Stimulated activated naive CD8-positive, alpha-beta T cell treated with anti-CD3 and anti-CD28 coated beads, Interleukin-15, Interleukin-2, amounts not matched to agents 100 ng/mL and 50 ng/mL, for 24 hours (primary cell): ENCODE measurements at regions not wholly inside any gene's neighbourhood (a gene's known extent, or its start where the extent isn't known, plus 50 kb on each side); places are given as distances from the start of the nearest gene placed in this dataset.
"Not testable (repeated sequence)": the region's sequence is repeated elsewhere in the genome, so short reads cannot be mapped to it uniquely, and the experiment has no call there.

Source experiments
- H3K27ac Mint-ChIP-seq: one replicate; pipeline ENCODE4 v1.8.0; 2021; ENCODE audit warnings: mild to moderate bottlenecking, mixed read lengths
- H3K27me3 Mint-ChIP-seq: one replicate; pipeline ENCODE4 v1.8.0; 2021; ENCODE audit warnings: mixed read lengths
- H3K36me3 Mint-ChIP-seq: one replicate; pipeline ENCODE4 v1.8.0; 2021; ENCODE audit warnings: low read depth, mixed read lengths
- H3K4me1 Mint-ChIP-seq: one replicate; pipeline ENCODE4 v1.8.0; 2021; ENCODE audit warnings: low read depth, mixed read lengths
- H3K4me3 Mint-ChIP-seq: one replicate; pipeline ENCODE4 v1.8.0; 2021; ENCODE audit warnings: mild to moderate bottlenecking, mixed read lengths
- H3K9me3 Mint-ChIP-seq: one replicate; pipeline ENCODE4 v1.8.0; 2021; ENCODE audit warnings: mixed read lengths

GRCh38 chr13:86579662-86580061 is 780.4 kb upstream of the SLITRK6 start:
- Mint-ChIP-seq H3K36me3 (no peaks in the 10 kb centered on the region), H3K4me3 (no peak overlapping the region), H3K4me1 (no peaks in the 10 kb centered on the region), H3K27ac (no peak overlapping the region), H3K9me3 (peaks cover 9% of the 10 kb centered on the region), H3K27me3 (no peaks in the 10 kb centered on the region)

- H3K9me3 Mint-ChIP-seq: peaks cover 7% of the 10 kb centered on the region
- no peaks in the 10 kb centered on the region for H3K27me3 Mint-ChIP-seq
- H3K4me3 Mint-ChIP-seq: no peak overlapping the region
- no peak overlapping the region for H3K27ac Mint-ChIP-seq
- H3K36me3 Mint-ChIP-seq: no peaks in the 10 kb centered on the region
- no peaks in the 10 kb centered on the region for H3K4me1 Mint-ChIP-seq
Measured at GRCh38 chr13:86581706-86582105, 782.5 kb upstream of the SLITRK6 start.

GRCh38 chr13:86584301-86584700 is 785.1 kb upstream of the SLITRK6 start:
- Mint-ChIP-seq H3K27ac (no peak overlapping the region), H3K36me3 (no peaks in the 10 kb centered on the region), H3K4me1 (no peaks in the 10 kb centered on the region), H3K27me3 (no peaks in the 10 kb centered on the region), H3K9me3 (peaks cover 7% of the 10 kb centered on the region), H3K4me3 (no peak overlapping the region)

GRCh38 chr13:86585835-86586234 is 786.6 kb upstream of the SLITRK6 start:
- H3K36me3 Mint-ChIP-seq: no peaks in the 10 kb centered on the region
- no peaks in the 10 kb centered on the region for H3K27me3 Mint-ChIP-seq
- no peak overlapping the region for H3K4me3 Mint-ChIP-seq
- no peaks in the 10 kb centered on the region for H3K4me1 Mint-ChIP-seq
- H3K27ac Mint-ChIP-seq: no peak overlapping the region
- H3K9me3 Mint-ChIP-seq: peaks cover 7% of the 10 kb centered on the region

- no peak overlapping the region for H3K27ac Mint-ChIP-seq
- H3K27me3 Mint-ChIP-seq: no peaks in the 10 kb centered on the region
- peaks cover 11% of the 10 kb centered on the region for H3K9me3 Mint-ChIP-seq
- H3K4me3 Mint-ChIP-seq: no peak overlapping the region
- H3K4me1 Mint-ChIP-seq: no peaks in the 10 kb centered on the region
- no peaks in the 10 kb centered on the region for H3K36me3 Mint-ChIP-seq
Measured at GRCh38 chr13:86591862-86592261, 792.6 kb upstream of the SLITRK6 start.

GRCh38 chr13:86601351-86601750 is 802.1 kb upstream of the SLITRK6 start:
- Mint-ChIP-seq H3K36me3 (no peaks in the 10 kb centered on the region), H3K4me1 (no peaks in the 10 kb centered on the region), H3K9me3 (peaks cover 8% of the 10 kb centered on the region), H3K27me3 (no peaks in the 10 kb centered on the region), H3K4me3 (no peak overlapping the region), H3K27ac (no peak overlapping the region)

GRCh38 chr13:86606264-86606663 is 807.0 kb upstream of the SLITRK6 start:
- Mint-ChIP-seq H3K27ac (no peak overlapping the region), H3K4me1 (no peaks in the 10 kb centered on the region), H3K4me3 (no peak overlapping the region), H3K27me3 (no peaks in the 10 kb centered on the region), H3K36me3 (no peaks in the 10 kb centered on the region), H3K9me3 (peaks cover 12% of the 10 kb centered on the region)

GRCh38 chr13:86608701-86609100 is 809.5 kb upstream of the SLITRK6 start:
- no peaks in the 10 kb centered on the region for H3K36me3 Mint-ChIP-seq
- no peak overlapping the region for H3K27ac Mint-ChIP-seq
- H3K4me1 Mint-ChIP-seq: no peaks in the 10 kb centered on the region
- no peak overlapping the region for H3K4me3 Mint-ChIP-seq
- no peaks in the 10 kb centered on the region for H3K27me3 Mint-ChIP-seq
- H3K9me3 Mint-ChIP-seq: peaks cover 15% of the 10 kb centered on the region

- H3K27ac Mint-ChIP-seq: no peak overlapping the region
- no peaks in the 10 kb centered on the region for H3K36me3 Mint-ChIP-seq
- no peaks in the 10 kb centered on the region for H3K27me3 Mint-ChIP-seq
- H3K4me3 Mint-ChIP-seq: no peak overlapping the region
- no peaks in the 10 kb centered on the region for H3K4me1 Mint-ChIP-seq
- H3K9me3 Mint-ChIP-seq: peaks cover 10% of the 10 kb centered on the region
Measured at GRCh38 chr13:86633346-86633745, 834.1 kb upstream of the SLITRK6 start.

- H3K9me3 Mint-ChIP-seq, H3K27ac Mint-ChIP-seq, H3K36me3 Mint-ChIP-seq: not testable (repeated sequence)
Measured at GRCh38 chr13:86651171-86651570, 852.0 kb upstream of the SLITRK6 start.

GRCh38 chr13:86653009-86653408 is 853.8 kb upstream of the SLITRK6 start:
- peaks cover 4% of the 10 kb centered on the region for H3K9me3 Mint-ChIP-seq
- H3K27me3 Mint-ChIP-seq: no peaks in the 10 kb centered on the region
- no peaks in the 10 kb centered on the region for H3K36me3 Mint-ChIP-seq
- H3K4me1 Mint-ChIP-seq: no peaks in the 10 kb centered on the region
- no peak overlapping the region for H3K27ac Mint-ChIP-seq
- H3K4me3 Mint-ChIP-seq: no peak overlapping the region

More at GRCh38 chr13:86651171-86651570, 852.0 kb upstream of the SLITRK6 start:
- H3K27me3 Mint-ChIP-seq, H3K4me3 Mint-ChIP-seq, H3K4me1 Mint-ChIP-seq: not testable (repeated sequence)

- Mint-ChIP-seq H3K27me3 (no peaks in the 10 kb centered on the region), H3K36me3 (no peaks in the 10 kb centered on the region), H3K9me3 (peaks cover 12% of the 10 kb centered on the region), H3K4me3 (no peak overlapping the region), H3K4me1 (no peaks in the 10 kb centered on the region), H3K27ac (no peak overlapping the region)
Measured at GRCh38 chr13:86655561-86655960, 856.3 kb upstream of the SLITRK6 start.

- no peaks in the 10 kb centered on the region for H3K36me3 Mint-ChIP-seq
- H3K27ac Mint-ChIP-seq: no peak overlapping the region
- no peak overlapping the region for H3K4me3 Mint-ChIP-seq
- H3K9me3 Mint-ChIP-seq: peaks cover 27% of the 10 kb centered on the region
- no peaks in the 10 kb centered on the region for H3K4me1 Mint-ChIP-seq
- no peaks in the 10 kb centered on the region for H3K27me3 Mint-ChIP-seq
Measured at GRCh38 chr13:86660090-86660489, 860.9 kb upstream of the SLITRK6 start.

- Mint-ChIP-seq H3K4me1 (no peaks in the 10 kb centered on the region), H3K4me3 (no peak overlapping the region), H3K27me3 (no peaks in the 10 kb centered on the region), H3K9me3 (peaks cover 33% of the 10 kb centered on the region), H3K36me3 (no peaks in the 10 kb centered on the region), H3K27ac (no peak overlapping the region)
Measured at GRCh38 chr13:86665842-86666241, 866.6 kb upstream of the SLITRK6 start.

- Mint-ChIP-seq H3K27ac (no peak overlapping the region), H3K36me3 (no peaks in the 10 kb centered on the region), H3K4me3 (no peak overlapping the region), H3K4me1 (no peaks in the 10 kb centered on the region), H3K9me3 (peaks cover 13% of the 10 kb centered on the region), H3K27me3 (no peaks in the 10 kb centered on the region)
Measured at GRCh38 chr13:86673931-86674431, 874.8 kb upstream of the SLITRK6 start.

- Mint-ChIP-seq H3K36me3 (no peaks in the 10 kb centered on the region), H3K4me3 (no peak overlapping the region), H3K27ac (no peak overlapping the region), H3K9me3 (peaks cover 13% of the 10 kb centered on the region), H3K27me3 (no peaks in the 10 kb centered on the region), H3K4me1 (no peaks in the 10 kb centered on the region)
Measured at GRCh38 chr13:86681223-86681622, 882.0 kb upstream of the SLITRK6 start.
